Stomach (tissue), 4 donors: ENCODE measurements at regions not wholly inside any gene's neighbourhood (a gene's known extent, or its start where the extent isn't known, plus 50 kb on each side); places are given as distances from the start of the nearest gene placed in this dataset.

ENCODE experiments used
- CTCF ChIP-seq, 7 experiments: fragments of 450-650 bp in 4 of 7; fragments of 200-600 bp in 3 of 7; sonication (generic) in 3 of 7; IDR thresholded peaks; one replicate each; pipeline ENCODE4 v1.5.1; 2016 to 2019; ENCODE audit warnings: antibody characterized with exemption in 7 of 7, control low read depth in 2 of 7, mild to moderate bottlenecking in 1 of 7
- EP300 ChIP-seq: sonication (generic); formaldehyde crosslinking; IDR thresholded peaks from one replicate; pipeline ENCODE4 v1.6.1; 2017; ENCODE audit warnings: antibody characterized with exemption
- POLR2A ChIP-seq, 4 donors: fragments of 450-650 bp; IDR thresholded peaks; one replicate each; pipeline ENCODE4 v1.6.1; 2016; ENCODE audit warnings: antibody characterized with exemption in 4 of 4, control low read depth in 2 of 4, mild to moderate bottlenecking in 1 of 4, moderate library complexity in 1 of 4

GRCh38 chr18:64518191-64518590 is 369.3 kb upstream of the LINC00305 start:
- TF ChIP-seq CTCF (IDR thresholded peaks at IDR 0.05) (no peak), EP300 (no peak), POLR2A (IDR thresholded peaks at IDR 0.05) (no peak)
